GM23248 (cell line): ENCODE measurements at regions not wholly inside any gene's neighbourhood (a gene's known extent, or its start where the extent isn't known, plus 50 kb on each side); places are given as distances from the start of the nearest gene placed in this dataset.
"Not testable (repeated sequence)": the region's sequence is repeated elsewhere in the genome, so short reads cannot be mapped to it uniquely, and the experiment has no call there.

Source experiments
- EZH2 ChIP-seq: fragments of 200-600 bp; sonication (generic); IDR thresholded peaks from 2 replicates; pipeline ENCODE4 v1.6.1; 2018; ENCODE audit warnings: antibody characterized with exemption, mild to moderate bottlenecking; ENCODE audit not compliant: insufficient read depth, poor library complexity, severe bottlenecking
- EZH2phosphoT487 ChIP-seq: fragments of 200-600 bp; sonication (generic); IDR thresholded peaks from 2 replicates; pipeline ENCODE4 v1.6.1; 2018; ENCODE audit warnings: antibody characterized with exemption, moderate library complexity, mild to moderate bottlenecking, low read depth; ENCODE audit not compliant: insufficient read depth

- TF ChIP-seq EZH2phosphoT487, EZH2: not testable (repeated sequence)
These were observed 205.8 kb downstream of the NPIPB11 start for GRCh38 chr16:29200681-29201080.
